COR-L47 (cell line): ENCODE measurements at regions not wholly inside any gene's neighbourhood (a gene's known extent, or its start where the extent isn't known, plus 50 kb on each side); places are given as distances from the start of the nearest gene placed in this dataset.

ENCODE experiments used
- DNase-seq: peaks from one replicate; lab custom pipeline; 2025; lab: John Stamatoyannopoulos, UW

DNA sequence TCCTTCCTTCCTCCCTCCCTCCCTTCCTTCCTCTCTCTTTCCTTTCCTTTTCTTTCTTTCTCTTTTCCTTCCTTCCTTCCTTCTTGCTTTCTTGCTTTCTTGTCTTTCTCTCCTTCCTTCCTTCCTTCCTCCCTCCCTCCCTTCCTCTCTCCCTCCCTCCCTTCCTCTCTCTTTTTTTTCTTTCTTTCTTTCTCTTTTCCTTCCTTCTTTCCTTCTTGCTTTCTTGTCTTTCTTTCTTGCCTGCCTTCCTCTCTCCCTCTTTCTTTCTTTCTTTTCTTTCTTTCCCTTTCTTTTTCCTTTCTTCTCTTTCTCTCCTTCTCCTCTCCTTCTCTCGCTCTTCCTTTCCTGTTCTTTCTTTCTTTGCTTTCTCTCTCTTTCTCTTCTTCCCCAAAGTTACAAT, 728.4 kb upstream of the ADAMTS5 start:
- no peak for DNase-seq

DNA sequence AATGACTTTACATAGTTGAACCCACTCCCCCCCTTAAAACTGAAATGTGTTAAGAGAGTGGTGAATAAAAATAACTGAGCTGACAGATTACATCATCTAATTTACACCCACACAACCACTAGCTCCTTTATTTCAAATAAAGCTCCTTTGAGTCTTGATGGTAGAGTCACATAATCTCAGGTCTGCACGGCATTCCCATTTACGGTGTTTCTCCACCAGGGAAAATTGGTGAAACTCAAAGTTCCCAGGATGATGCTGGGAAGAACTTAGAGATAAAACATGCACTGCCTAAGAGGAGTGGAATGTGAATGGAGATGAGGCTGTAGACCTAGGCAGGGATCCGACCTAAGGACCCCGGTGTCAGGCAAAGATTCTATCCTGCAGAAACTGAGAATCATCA, 727.8 kb upstream of the ADAMTS5 start:
- no peak for DNase-seq

DNA sequence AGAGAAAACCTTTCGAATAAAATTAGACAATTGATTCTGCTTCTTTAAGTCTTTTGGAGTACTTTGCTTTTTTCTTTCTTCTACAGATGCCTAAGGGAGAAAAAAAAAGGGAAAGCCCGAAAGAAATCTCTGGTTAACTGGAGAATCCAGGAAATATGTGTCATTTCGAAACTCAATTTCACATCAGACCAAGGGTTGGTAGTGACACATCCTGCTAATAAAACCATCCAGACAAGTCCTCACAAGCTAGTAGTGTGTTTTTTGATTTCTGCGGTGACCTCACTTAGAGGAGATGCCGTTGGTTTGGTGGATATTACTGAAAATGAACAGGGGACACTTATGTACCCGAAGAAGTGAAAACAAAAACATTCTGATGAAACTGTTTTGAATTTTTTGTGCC, 726.5 kb upstream of the ADAMTS5 start:
- no peak for DNase-seq

DNA sequence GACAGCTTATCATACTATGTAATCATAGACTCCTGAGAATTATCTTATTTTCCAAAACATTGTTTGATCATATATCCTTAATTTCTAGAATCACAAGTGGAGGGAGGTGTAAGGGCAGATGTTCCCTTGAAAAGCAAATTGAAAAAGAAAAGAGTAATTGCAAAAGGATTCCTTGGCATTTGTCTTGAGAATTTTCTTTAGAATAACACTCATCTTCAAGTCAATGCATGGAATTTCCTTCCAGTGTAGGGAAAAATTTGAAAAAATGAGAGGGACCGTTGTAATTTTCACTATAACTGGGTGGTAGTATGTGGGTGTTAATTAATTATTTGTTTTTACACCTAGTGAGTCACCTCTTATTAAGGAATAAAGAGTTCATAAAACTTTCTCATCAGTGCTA, 724.6 kb upstream of the ADAMTS5 start:
- DNase-seq = no peak

DNA sequence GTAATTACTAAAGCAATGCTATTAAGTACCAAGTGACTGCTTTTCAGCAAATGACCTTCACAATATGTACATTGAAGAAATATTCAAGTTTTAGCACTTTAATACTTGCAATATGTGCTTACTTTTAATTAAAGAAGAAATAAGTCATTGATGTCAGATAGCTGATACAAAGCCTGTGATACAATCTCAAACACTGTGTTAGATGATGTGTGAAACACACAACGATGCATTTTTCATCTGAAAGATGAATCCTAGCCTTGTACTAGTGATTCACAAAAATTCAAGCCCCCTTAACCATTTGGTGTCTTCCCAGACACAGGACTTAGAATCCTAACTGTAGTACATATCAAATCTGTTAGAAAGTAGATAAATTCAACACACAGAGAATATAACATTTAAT, 724.1 kb upstream of the ADAMTS5 start:
- no peak for DNase-seq

DNA sequence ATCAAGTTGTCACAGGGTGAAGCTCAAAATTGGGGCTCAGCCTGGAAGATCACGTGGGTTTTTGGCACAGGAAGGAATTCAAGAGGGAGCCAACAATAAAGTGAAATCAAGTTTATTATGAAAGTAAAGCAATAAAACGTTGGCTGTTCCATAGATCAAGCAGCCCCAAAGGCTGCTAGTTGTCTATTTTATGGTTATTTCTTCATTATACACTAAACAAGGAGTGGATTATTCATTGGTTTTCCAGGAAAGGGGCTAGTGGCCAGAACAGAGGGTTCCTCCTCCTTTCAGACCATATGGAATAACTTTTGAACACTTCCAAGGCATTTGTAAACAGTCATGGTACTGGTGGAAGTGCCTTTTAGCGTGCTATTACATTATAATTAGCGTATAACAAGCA, 723.5 kb upstream of the ADAMTS5 start:
- DNase-seq = no peak

DNA sequence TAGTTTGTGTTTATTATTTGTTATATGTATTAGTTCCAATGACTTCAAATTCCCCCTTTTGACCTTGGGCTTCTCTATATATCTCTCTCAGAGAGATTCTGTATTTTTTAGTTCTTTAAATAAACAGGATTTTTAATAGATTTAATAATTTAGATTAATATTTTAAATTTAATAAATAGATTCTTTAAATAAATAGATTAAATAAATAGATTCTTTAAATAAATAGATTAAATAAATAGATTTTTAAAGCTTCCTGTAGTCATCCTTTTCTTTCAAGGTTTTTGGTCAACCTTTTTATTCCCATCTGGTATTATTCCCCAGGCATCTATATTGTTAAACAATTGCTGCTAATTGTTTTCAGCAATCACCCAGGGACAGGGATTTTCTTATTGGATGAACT, 721.9 kb upstream of the ADAMTS5 start:
- DNase-seq = no peak

DNA sequence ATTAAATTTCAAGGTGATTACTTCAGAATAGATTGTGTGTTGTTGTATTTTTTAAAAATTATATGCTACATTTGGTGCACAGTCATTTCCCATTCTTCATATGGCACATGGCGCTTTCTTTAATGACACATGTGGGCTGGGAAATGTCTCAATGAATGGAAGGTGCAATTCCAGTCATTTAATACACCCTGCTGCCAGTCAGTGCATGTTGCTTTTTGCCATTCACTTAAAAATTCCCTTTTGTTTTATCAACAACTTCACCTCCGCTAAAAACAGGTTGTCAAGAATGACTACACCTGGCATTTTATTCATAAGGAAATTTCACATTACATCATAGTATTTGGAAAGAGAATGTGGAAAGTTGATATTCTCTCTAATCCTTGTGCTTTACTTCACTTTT, 716.4 kb upstream of the ADAMTS5 start:
- DNase-seq = no peak

DNA sequence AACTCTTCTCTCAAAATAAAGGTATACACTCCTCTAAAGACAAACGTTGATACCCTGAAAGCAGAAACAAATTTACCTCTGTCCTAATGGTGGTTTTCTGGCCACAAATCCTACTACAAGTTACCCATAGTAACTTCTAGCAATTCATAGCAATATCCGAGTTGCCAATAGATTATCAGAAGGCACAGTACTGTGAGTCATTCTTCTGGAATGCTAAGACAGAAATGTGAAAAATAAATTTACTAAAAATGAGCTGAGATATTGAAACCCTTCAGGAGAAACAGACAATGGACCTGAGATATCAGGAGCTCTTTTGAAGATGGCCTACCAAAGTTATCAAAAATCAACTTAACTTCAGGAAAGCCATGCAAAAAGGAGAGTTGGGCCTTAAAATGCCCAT, 715.0 kb upstream of the ADAMTS5 start:
- no peak for DNase-seq

DNA sequence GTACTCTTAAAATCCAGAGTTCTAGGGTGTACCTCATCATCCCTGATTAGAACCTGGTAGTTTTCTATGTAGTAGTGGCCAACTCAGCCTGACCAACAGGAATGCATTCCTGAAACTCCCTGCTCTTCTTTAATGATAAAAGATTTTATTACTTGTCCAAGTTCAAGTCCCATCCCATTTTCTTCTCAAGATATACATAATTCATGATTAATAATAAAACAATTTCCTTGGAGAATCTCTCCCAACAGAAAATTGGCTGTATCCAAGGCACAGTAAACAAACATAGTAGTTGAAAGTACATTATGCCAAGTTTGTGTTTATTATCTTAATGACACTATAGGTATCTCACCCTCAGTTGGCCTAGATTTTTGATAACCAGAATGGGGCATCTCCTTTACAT, 714.1 kb upstream of the ADAMTS5 start:
- DNase-seq = no peak

DNA sequence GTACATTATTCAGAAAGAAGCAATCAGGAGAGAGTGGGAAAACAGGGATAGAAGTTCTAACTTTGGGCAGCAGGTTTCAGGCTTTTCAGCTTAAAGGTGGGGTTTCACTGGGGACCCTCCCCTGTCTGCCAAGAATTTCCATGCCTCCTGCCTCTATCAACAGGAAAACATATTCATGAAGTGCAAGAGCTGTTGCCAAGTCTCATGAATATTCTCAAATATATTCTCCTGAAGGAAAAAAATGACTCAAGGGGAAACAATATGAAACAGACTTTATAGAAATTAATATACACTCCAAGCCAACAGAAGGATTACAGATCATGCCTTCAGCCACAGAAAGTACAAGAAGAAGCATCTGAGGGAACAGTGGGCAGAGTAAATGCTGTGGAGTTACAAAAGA, 713.3 kb upstream of the ADAMTS5 start:
- DNase-seq = no peak

DNA sequence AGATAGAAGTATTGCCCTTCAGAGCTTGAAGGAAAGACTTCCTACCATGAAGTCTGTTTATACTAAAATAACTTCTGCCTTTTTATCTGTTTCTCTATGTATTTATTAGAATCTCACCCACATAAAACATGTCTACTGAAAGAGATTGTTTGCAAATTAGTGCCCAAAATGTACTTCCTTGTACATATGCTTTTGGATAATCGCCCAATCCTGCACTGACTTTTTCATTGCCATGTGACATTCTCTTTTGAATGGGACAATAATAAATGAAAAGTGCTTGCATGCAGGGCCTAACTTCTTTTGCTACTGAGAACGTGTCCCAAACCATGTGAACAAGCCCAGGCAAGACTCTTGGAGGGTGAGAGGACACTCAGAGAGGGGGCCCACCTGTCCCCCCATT, 711.6 kb upstream of the ADAMTS5 start:
- no peak for DNase-seq

DNA sequence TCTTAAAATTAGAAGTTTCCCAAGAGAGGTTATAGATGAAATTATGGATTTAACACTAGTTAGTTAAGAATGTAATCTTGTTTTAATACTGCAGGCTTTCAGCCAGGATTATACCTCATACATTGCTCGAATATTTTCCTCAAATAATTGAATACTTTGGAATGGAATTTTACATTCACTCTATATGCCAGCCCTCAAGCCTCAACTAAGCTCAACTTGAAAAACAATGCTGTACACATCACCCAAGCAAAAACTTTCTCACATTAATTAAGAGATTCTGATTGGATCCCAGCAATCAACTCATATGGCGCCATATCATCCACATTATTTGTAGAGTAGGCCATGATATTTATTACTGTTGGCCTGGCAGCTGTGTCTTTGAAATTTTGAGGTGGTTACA, 710.7 kb upstream of the ADAMTS5 start:
- no peak for DNase-seq

DNA sequence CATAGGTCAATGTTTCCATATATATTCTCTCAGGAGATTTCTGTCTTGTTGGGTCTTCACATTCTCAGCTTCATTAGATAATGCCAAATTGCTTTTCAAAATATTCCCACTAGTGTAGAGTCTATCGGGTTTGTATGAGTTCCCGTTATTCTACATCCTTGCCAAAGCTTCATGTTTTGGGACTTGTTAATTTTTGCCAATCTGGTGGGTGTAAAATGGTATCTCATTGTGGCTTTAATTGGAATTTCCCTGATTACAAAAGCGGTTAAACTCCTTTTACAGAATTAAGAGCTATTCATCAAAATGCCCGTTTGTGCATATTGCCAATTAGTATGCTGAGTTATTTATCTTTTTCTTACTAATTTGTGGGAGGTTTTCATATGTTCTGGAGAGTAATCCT, 708.4 kb upstream of the ADAMTS5 start:
- DNase-seq = no peak

DNA sequence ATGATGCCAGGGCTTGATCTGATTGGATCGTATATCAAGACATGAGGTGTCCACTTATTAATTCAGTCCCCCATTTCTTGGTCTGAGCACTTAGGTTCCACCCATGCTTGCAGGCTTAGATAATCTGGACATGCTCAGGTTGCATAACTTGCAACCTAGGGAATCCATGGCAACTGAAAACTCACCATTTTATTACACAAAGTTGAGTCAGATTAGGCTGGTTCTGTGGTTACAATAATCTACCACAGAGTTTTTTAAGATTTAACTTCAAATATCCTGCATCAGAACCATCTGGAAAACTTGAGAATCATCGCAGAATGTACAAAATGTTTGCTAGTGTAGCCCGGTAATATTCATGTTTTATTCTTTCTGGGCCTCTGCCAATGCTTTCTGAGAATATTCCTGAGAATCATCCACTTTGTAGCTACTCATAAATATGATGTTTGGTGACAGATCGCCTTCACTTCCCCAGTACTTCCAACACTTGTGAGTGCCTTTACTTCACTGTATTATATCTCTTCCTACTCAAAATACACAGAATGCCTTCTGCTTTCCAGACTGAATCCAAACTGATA, 707.2 kb upstream of the ADAMTS5 start:
- DNase-seq = no peak

DNA sequence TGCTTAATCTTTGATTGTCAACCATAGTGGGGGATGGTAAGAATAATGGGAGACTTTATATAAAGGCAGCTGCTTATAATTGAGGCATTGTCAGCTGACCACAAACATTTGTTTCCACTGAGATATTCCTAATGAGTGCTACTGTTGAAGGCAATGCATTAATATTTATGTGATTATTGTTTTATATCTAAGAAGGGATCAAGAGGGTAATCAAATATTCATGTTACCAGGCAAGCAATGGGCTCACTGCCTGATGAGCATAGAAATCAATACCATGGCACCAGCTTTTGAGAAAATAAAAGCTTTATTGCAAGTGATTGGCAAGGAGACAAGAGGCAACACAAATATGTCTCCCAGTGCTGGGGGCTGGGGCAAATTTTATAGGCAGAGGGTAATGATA, 706.7 kb upstream of the ADAMTS5 start:
- no peak for DNase-seq

DNA sequence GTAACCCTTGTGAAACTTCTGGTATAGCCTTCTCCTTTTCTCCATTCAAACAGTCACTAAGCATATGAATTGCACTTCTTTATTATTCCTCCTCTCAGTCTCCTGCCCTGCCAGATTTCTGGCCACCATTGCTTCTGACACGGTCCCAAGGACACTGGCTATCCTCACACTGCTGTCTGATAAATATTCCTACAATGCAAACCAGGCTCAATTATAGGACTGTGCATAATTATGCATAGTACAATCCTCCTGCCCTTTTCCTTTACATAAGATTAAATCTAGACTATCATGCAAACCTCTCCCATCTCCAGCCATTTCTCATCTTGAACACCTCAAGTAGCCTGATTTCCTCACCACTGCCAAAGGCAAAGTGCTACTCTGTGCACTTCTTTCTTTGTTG, 704.3 kb upstream of the ADAMTS5 start:
- no peak for DNase-seq

DNA sequence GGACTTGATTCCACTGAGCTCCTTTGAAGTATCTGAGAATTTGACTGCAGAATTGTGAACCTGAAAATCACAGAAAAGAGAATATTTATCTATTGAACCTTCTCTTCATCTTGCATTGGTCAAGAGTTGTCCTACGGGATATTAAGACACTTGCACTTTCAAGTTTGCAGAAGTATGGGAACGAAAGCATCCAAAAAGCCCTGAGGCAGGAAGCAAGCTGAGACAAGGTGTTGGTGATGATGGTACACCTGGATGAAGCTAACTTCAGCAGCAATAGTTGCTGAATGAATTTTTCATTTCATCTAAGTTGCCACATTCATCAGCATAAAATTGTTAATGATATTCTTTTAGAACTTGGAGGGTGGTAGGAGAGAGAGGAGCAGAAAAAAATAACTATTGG, 686.6 kb upstream of the ADAMTS5 start:
- no peak for DNase-seq

DNA sequence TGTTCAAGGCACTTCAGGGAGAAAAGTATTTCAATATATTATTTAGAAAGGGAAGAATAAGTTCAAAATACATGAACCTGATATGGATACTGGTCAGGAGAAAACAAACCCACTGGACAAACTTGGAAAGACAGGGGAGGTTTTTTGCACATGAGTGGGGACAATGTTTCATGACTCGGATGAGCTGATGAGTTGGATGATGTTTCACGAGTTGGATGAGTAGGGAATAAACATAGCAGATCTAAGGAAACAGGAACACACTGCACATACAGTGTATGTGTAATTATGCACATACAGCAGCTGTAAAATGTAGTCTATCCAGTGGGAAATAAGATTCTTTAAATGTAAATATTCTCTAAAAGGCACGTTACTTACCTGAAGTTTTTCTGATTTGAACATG, 682.9 kb upstream of the ADAMTS5 start:
- no peak for DNase-seq

DNA sequence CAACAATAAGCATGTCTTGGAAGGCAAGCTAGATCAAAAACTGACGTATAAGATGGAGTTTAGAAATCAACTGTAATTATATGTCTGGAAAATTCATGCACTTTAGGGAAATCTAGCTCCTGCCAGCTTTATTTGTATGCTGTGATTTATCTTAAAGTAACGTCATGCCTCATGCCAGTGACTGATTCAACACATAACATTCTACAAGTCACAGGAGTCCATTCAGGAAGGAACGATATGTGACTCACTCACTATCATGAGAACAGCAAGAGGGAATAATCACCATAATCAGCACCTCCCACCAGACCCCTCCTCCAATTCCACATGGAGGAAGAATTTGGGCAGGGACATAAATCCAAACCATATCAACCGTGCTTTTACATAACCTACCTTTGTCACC, 682.4 kb upstream of the ADAMTS5 start:
- DNase-seq = no peak

DNA sequence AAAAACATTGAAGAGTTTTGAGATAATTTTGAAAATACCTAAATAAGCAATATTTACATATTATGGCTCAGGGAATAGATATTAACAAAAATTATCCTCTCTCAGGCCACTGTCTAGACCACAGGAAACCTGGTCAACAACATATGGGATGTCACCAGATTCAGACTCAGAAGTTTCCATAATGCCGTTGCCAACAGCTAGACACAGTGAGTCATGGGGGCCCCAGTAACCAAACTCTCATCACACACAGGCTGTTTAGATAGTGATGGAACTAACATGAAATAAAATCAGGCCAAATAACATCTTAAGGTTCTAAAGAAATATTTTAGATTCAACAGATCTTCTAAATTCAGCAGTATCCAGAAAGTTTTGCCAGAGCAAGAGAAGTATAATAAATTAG, 681.7 kb upstream of the ADAMTS5 start:
- DNase-seq = no peak

DNA sequence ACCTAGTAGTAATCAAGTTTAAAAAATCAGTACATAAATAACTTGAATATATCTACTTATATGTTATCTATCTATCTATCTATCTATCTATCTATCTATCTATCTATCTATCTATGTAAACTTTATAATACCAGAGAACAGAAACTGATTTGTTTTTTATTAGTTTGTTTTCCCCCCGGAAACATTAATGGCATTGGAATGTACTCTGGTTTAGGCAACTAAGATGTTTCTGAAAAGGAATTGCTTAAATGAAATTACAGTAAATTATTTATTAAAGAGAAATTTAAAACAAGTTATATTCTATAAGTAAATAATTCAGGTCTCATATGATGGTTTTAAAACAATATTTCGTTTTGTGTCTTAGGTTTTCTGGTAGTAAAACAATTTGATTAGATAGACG, 681.0 kb upstream of the ADAMTS5 start:
- no peak for DNase-seq

DNA sequence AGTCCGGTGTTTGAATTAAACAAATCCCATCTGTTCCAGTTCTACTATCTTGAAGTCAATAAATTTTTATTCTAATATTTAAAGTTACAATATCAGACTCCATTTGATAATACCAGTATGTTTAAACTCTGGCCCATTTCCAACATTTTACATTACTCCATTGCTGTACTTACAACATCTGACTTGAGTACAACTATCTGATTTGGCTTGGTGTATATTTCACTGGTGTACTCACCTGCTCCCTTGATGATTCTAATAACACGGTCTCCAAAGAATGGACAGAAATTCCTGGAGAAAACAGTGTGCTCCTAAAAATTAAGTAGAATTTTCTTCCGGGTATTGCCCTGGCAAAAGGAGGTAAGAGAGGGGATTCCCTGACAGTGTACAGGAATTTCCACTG, 680.5 kb upstream of the ADAMTS5 start:
- no peak for DNase-seq

DNA sequence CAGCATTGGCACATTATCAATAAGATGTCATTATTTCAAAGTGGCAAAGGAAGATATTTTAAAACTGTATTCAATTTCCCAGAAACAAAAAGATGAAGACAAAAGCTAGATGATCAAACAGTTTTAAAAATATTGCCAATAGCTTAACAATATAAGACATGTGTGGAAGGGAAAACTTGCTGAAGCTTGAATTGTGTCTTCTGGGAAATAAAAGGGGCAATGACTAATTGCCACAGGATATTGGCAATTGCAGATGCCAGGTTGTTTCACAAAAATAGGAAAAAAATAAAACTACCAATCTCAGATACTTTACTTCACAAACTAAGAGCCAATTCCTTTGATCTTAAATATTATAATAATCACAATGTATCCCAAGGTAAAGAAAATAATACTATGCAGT, 679.8 kb upstream of the ADAMTS5 start:
- no peak for DNase-seq

DNA sequence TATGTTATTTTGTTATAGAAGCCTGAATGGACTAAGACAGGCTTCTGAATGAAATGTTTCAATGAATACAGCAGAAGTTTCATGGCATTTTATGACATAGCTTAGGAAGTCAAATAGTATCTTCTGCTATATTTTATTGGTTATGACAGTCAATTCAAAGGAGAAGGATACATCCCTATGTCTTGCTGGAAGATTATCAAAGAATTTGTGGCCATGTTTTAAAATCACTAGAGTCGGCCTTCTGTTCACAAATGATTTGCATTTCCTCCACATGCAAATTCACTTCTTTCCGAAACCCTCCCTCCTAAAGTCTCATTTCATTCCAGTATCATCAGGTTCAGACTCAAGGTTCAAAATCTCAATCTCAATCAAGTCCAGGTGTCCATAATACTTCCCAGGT, 679.2 kb upstream of the ADAMTS5 start:
- no peak for DNase-seq
